Mesenchymal stem cell (in vitro differentiated cells and primary cell): ENCODE measurements at regions not wholly inside any gene's neighbourhood (a gene's known extent, or its start where the extent isn't known, plus 50 kb on each side); places are given as distances from the start of the nearest gene placed in this dataset.

Experiments used
- DNase-seq: peaks from one replicate; pipeline ENCODE4 v3.0.0-alpha.2; 2013
- H2AFZ ChIP-seq: one replicate; pipeline ENCODE4 v1.6.1; 2013; ENCODE audit warnings: low read depth, mild to moderate bottlenecking, control low read depth, inconsistent platforms, low read length, moderate library complexity
- H2AK5ac ChIP-seq: 2 replicates; pipeline ENCODE4 v1.6.1; 2013; ENCODE audit warnings: low read length, moderate library complexity, mild to moderate bottlenecking, inconsistent platforms; ENCODE audit not compliant: severe bottlenecking
- H2BK120ac ChIP-seq: one replicate; pipeline ENCODE4 v1.6.1; 2013; ENCODE audit warnings: low read depth, mild to moderate bottlenecking, inconsistent platforms, low read length, moderate library complexity
- H2BK12ac ChIP-seq, 2 experiments: one replicate each; pipeline ENCODE4 v1.6.1; 2013; ENCODE audit warnings: inconsistent platforms in 2 of 2, low read length in 2 of 2, mild to moderate bottlenecking in 2 of 2, moderate library complexity in 2 of 2, control low read depth in 1 of 2
- H2BK15ac ChIP-seq: one replicate; pipeline ENCODE4 v1.6.1; 2013; ENCODE audit warnings: mild to moderate bottlenecking, low read depth, inconsistent platforms; ENCODE audit not compliant: poor library complexity, severe bottlenecking
- H2BK5ac ChIP-seq: 2 replicates; pipeline ENCODE4 v1.6.1; 2013; ENCODE audit warnings: low read depth, mild to moderate bottlenecking, low read length, control low read depth, inconsistent platforms; ENCODE audit not compliant: poor library complexity, severe bottlenecking
- H3K14ac ChIP-seq, 2 experiments: one replicate each; pipeline ENCODE4 v1.6.1; 2013; ENCODE audit warnings: inconsistent platforms in 2 of 2, low read length in 2 of 2, control low read depth in 1 of 2, mild to moderate bottlenecking in 1 of 2, moderate library complexity in 1 of 2
- H3K18ac ChIP-seq, 2 experiments: one replicate each; pipeline ENCODE4 v1.6.1; 2013; ENCODE audit warnings: inconsistent platforms in 2 of 2, low read length in 2 of 2, control low read depth in 1 of 2, low read depth in 1 of 2, mild to moderate bottlenecking in 1 of 2
- H3K23ac ChIP-seq, 2 experiments: one replicate each; pipeline ENCODE4 v1.6.1; 2013; ENCODE audit warnings: inconsistent platforms in 2 of 2, low read length in 2 of 2, mild to moderate bottlenecking in 2 of 2, moderate library complexity in 2 of 2, control low read depth in 1 of 2
- H3K27ac ChIP-seq: 2 replicates; pipeline ENCODE4 v1.5.1; 2013; ENCODE audit warnings: mild to moderate bottlenecking, moderate library complexity, low read length, control low read depth, inconsistent platforms; ENCODE audit not compliant: poor library complexity, severe bottlenecking
- H3K27me3 ChIP-seq, 2 experiments: 2 replicates each; pipeline versions ENCODE4 v1.6.1 to v1.7.0; 2013; ENCODE audit warnings: low read length in 2 of 2, mild to moderate bottlenecking in 2 of 2, moderate library complexity in 2 of 2, control low read depth in 1 of 2, inconsistent platforms in 1 of 2; ENCODE audit not compliant: control insufficient read depth in 1 of 2, insufficient read depth in 1 of 2
- H3K36me3 ChIP-seq, 2 experiments: 2 replicates each; pipeline versions ENCODE4 v1.6.1 to v1.7.0; 2013; ENCODE audit warnings: low read length in 2 of 2, control low read depth in 1 of 2, inconsistent platforms in 1 of 2, low read depth in 1 of 2, mild to moderate bottlenecking in 1 of 2; ENCODE audit not compliant: insufficient read depth in 2 of 2, control insufficient read depth in 1 of 2
- H3K4ac ChIP-seq, 2 experiments: one replicate each; pipeline ENCODE4 v1.6.1; 2013; ENCODE audit warnings: inconsistent platforms in 2 of 2, low read length in 2 of 2, mild to moderate bottlenecking in 2 of 2, moderate library complexity in 2 of 2, control low read depth in 1 of 2, low read depth in 1 of 2
- H3K4me1 ChIP-seq: 2 replicates; pipeline ENCODE4 v1.6.1; 2013; ENCODE audit warnings: low read depth, low read length, control low read depth; ENCODE audit not compliant: control insufficient read depth, insufficient read depth
- H3K4me2 ChIP-seq: 2 replicates; pipeline ENCODE4 v1.6.1; 2013; ENCODE audit warnings: low read length, mild to moderate bottlenecking, inconsistent platforms; ENCODE audit not compliant: poor library complexity, severe bottlenecking
- H3K4me3 ChIP-seq, 2 experiments: 2 replicates each; pipeline versions ENCODE4 v1.5.1 to v1.7.0; 2013; ENCODE audit warnings: low read length in 2 of 2, mild to moderate bottlenecking in 2 of 2, control low read depth in 1 of 2, low read depth in 1 of 2; ENCODE audit not compliant: insufficient read depth in 1 of 2
- H3K79me1 ChIP-seq: replicated peaks from 2 replicates; pipeline ENCODE4 v1.6.1; 2013; ENCODE audit warnings: mild to moderate bottlenecking, control low read depth, low read length, inconsistent platforms; ENCODE audit not compliant: poor library complexity, severe bottlenecking
- H3K9ac ChIP-seq: 2 replicates; pipeline ENCODE4 v1.7.0; 2013; ENCODE audit warnings: mild to moderate bottlenecking, low read length, moderate library complexity
- H3K9me3 ChIP-seq: 2 replicates; pipeline ENCODE4 v1.7.0; 2013; ENCODE audit warnings: mild to moderate bottlenecking, low read length; ENCODE audit not compliant: control insufficient read depth
- H4K8ac ChIP-seq: one replicate; pipeline ENCODE4 v1.6.1; 2013; ENCODE audit warnings: inconsistent platforms, mild to moderate bottlenecking, low read length, moderate library complexity
- H4K91ac ChIP-seq: one replicate; pipeline ENCODE4 v1.6.1; 2013; ENCODE audit warnings: mild to moderate bottlenecking, low read length, inconsistent platforms
- WGBS: methylation state at CpG from one replicate; pipeline ENCODE4 v1.1.7; 2013; ENCODE audit warnings: mixed read lengths; 5-methylcytosine and 5-hydroxymethylcytosine counted together

- H2AFZ ChIP-seq: no peak overlapping the region
- H3K27me3 ChIP-seq: no peaks in the 10 kb centered on the region
- H2BK5ac ChIP-seq: no peak overlapping the region
- H3K79me1 ChIP-seq: no peaks in the 10 kb centered on the region
- H3K36me3 ChIP-seq: no peaks in the 10 kb centered on the region
- no peak overlapping the region for H3K4ac ChIP-seq
- H2BK12ac ChIP-seq: no peak overlapping the region
- H4K8ac ChIP-seq: no peak overlapping the region
- H3K4me3 ChIP-seq: no peak overlapping the region
- no peaks in the 10 kb centered on the region for H3K4me1 ChIP-seq
- H3K18ac ChIP-seq: no peak overlapping the region
- no peak overlapping the region for H4K91ac ChIP-seq
- WGBS: 30% methylated on average over 2 of the region's 3 CpGs
- no peak overlapping the region for H3K9ac ChIP-seq
- no peak overlapping the region for H3K14ac ChIP-seq
- no peak overlapping the region for H2AK5ac ChIP-seq
- no peak for DNase-seq
- peaks cover 3% of the 10 kb centered on the region for H3K9me3 ChIP-seq
- no peak overlapping the region for H2BK15ac ChIP-seq
- no peak overlapping the region for H2BK120ac ChIP-seq
- H3K4me2 ChIP-seq: no peak overlapping the region
- H3K23ac ChIP-seq: no peak overlapping the region
- no peak overlapping the region for H3K27ac ChIP-seq
These were observed 1220.4 kb downstream of the CDH8 start for GRCh38 chr16:60815865-60816264.

- Histone ChIP-seq H2BK12ac (no peak overlapping the region), H2BK15ac (no peak overlapping the region), H3K4ac (no peak overlapping the region), H3K79me1 (no peaks in the 10 kb centered on the region), H3K14ac (no peak overlapping the region), H3K4me1 (no peaks in the 10 kb centered on the region), H2AFZ (no peak overlapping the region), H3K9me3 (peaks cover 3% of the 10 kb centered on the region), H2AK5ac (no peak overlapping the region), H3K36me3 (no peaks in the 10 kb centered on the region), H3K4me3 (no peak overlapping the region), H3K23ac (no peak overlapping the region), H2BK5ac (no peak overlapping the region), H4K91ac (no peak overlapping the region), H2BK120ac (no peak overlapping the region), H3K4me2 (no peak overlapping the region), H3K27me3 (no peaks in the 10 kb centered on the region), H4K8ac (no peak overlapping the region), H3K18ac (no peak overlapping the region), H3K9ac (no peak overlapping the region), H3K27ac (no peak overlapping the region)
- no peak for DNase-seq
- WGBS: 41% methylated on average over 2 of the region's 3 CpGs
These were observed 1221.2 kb downstream of the CDH8 start for GRCh38 chr16:60815033-60815432.

DNA sequence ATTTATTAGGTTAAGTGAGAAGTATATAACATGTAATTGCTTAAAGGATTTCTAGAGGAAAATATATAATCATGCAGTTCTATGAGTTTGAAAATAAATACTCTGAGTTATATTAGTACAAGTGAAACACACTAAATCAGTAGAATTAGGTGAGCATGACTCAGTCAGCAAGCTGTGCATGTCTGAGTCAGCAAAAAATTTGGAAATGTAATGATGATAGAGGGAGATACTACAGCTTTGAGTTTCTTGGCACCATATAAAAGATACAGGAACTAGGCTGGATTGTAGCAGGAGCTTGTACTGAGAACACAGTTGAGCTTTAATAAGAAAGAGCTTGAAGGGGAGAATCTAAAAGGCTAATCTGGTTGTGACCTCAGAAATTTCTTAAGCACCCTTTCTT lies 1224.6 kb downstream of the CDH8 start:
- no peak overlapping the region for H3K14ac ChIP-seq
- DNase-seq: no peak
- no peak overlapping the region for H3K9ac ChIP-seq
- H2BK5ac ChIP-seq: no peak overlapping the region
- H4K91ac ChIP-seq: no peak overlapping the region
- H3K27ac ChIP-seq: no peak overlapping the region
- H3K23ac ChIP-seq: no peak overlapping the region
- H2BK12ac ChIP-seq: no peak overlapping the region
- H3K27me3 ChIP-seq: no peaks in the 10 kb centered on the region
- no peak overlapping the region for H4K8ac ChIP-seq
- no peaks in the 10 kb centered on the region for H3K36me3 ChIP-seq
- no peak overlapping the region for H2AK5ac ChIP-seq
- no peak overlapping the region for H2AFZ ChIP-seq
- no peak overlapping the region for H3K4ac ChIP-seq
- no peaks in the 10 kb centered on the region for H3K4me1 ChIP-seq
- H3K18ac ChIP-seq: no peak overlapping the region
- no peak overlapping the region for H3K4me2 ChIP-seq
- no peak overlapping the region for H2BK120ac ChIP-seq
- H3K4me3 ChIP-seq: no peak overlapping the region
- H2BK15ac ChIP-seq: no peak overlapping the region
- peaks cover 10% of the 10 kb centered on the region for H3K9me3 ChIP-seq
- no peaks in the 10 kb centered on the region for H3K79me1 ChIP-seq

- WGBS: 73% methylated on average over 5 of the region's 6 CpGs
- Histone ChIP-seq H2BK120ac (no peak overlapping the region), H3K18ac (no peak overlapping the region), H2AFZ (no peak overlapping the region), H3K4ac (no peak overlapping the region), H2BK12ac (no peak overlapping the region), H4K91ac (no peak overlapping the region), H2BK15ac (no peak overlapping the region), H2AK5ac (no peak overlapping the region), H3K27ac (no peak overlapping the region), H3K14ac (no peak overlapping the region), H3K4me1 (no peaks in the 10 kb centered on the region), H3K4me2 (no peak overlapping the region), H2BK5ac (no peak overlapping the region), H3K9ac (no peak overlapping the region), H3K4me3 (peak overlapping the region in 1 of 2 experiments; percentile 16), H3K27me3 (no peaks in the 10 kb centered on the region), H4K8ac (no peak overlapping the region), H3K36me3 (no peaks in the 10 kb centered on the region), H3K23ac (no peak overlapping the region), H3K79me1 (no peaks in the 10 kb centered on the region), H3K9me3 (peaks cover 12% of the 10 kb centered on the region)
- DNase-seq: no peak
These were observed 1225.1 kb downstream of the CDH8 start for GRCh38 chr16:60811051-60811608.
